NCI-H524 (cell line): ENCODE measurements at regions not wholly inside any gene's neighbourhood (a gene's known extent, or its start where the extent isn't known, plus 50 kb on each side); places are given as distances from the start of the nearest gene placed in this dataset.
A peak's percentile ranks its signal among the peaks of the same experiment; 100 is the strongest.

Source experiments
- DNase-seq, 2 experiments: peaks; one replicate each; lab custom pipeline; 2025; lab: John Stamatoyannopoulos, UW

DNA sequence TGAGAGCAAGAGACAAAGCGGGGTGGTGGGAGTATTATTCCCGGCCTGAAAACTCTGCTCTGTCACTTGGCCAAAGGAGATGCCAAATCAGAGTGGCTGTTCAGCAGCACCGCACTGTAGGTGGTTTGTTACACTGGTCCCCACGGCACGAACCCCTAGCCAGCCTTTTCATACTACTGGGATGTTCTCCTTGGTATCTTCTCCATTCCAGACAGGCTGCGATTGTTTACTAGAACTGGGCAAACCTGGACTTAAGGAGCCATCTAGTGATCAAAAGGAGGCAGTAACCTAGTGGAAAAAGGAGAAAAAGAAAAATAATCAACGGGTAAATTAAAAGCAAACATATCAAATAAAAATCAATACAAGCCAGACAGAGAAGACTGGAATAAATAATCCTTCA, 58.9 kb upstream of the TMTC2 start:
- peak in 1 of 2 experiments; percentile 25 for DNase-seq

DNA sequence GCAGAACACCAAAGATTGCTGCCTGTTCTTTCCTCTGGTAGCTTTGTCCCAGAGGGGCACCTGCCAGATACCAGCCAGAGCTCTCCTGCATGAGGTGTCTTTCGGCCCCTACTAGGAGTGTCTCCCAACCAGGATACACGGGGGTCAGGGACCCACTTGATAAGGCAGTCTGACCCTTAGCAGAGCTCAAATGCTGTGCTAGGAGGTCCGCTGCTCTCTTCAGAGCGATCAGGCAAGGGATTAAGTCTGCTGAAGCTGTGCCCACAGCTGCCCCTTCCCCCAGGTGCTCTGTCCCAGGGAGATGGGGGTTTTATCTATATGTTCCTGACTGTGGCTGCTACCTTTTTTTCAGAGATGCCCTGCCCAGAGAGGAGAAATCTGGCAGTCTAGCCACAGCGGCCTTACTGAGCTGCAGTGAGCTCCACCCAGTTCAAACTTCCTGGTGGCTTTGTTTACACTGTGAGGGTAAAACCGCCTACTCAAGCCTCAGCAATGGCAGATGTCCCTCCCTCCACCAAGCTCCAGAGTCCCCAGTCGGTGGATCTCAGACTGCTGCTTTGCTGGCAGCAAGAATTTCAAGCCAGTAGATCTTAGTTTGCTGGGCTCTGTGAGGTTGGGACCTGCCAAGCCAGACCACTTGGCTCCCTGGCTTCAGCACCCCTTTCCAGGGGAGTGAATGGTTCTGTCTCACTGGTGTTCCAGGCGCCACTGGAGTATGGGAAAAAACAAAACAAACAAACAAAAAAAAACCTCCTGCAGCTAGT, 52.0 kb upstream of the TMTC2 start:
- peak in 1 of 2 experiments; percentile 23 for DNase-seq

DNA sequence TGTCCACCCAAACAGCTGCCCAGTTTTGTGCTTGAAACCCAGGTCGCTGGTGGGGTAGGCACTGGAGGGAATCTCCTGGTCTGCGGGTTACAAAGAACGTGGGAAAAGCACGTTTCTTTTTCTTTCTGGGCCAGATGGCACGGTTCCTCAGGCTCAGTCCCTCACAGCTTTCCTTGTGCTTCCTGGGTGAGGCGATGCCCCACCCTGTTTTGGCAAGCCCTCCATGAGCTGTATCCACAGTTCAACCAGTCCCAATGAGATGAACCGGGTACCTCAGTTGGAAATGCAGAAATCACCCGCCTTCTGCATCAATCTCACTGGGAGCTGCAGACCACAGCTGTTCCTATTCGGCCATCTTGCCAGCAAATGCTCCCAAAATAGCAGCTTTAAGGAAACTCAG, 51.4 kb upstream of the TMTC2 start:
- DNase-seq: no peak
